ENCODE measurements at regions not wholly inside any gene's neighbourhood (a gene's known extent, or its start where the extent isn't known, plus 50 kb on each side); places are given as distances from the start of the nearest gene placed in this dataset.
A peak's percentile ranks its signal among the peaks of the same experiment; 100 is the strongest.

GRCh38 chr4:17385403-17385802 is 126.5 kb downstream of the QDPR start:
- no peak for DNase-seq (ENCODE audit: insufficient read length, low spot score)
- no peak for TF ChIP-seq POU2F2 (IDR thresholded peaks at IDR 0.05; ENCODE audit: low read depth, low read length)
- no peak for TF ChIP-seq POLR2AphosphoS5 (IDR thresholded peaks at IDR 0.05; ENCODE audit: low read depth, low read length)
- TF ChIP-seq TAF1 (IDR thresholded peaks at IDR 0.05; ENCODE audit: low read depth, low read length): no peak
- TF ChIP-seq PAX5 (IDR thresholded peaks at IDR 0.05; ENCODE audit: insufficient read depth, low read length, severe bottlenecking): no peak
- TF ChIP-seq POLR2A (IDR thresholded peaks at IDR 0.05; ENCODE audit: low read depth, low read length): no peak
- TF ChIP-seq SPI1 (IDR thresholded peaks at IDR 0.05; ENCODE audit: low read depth, low read length): no peak
- peak; percentile 45 for FAIRE-seq

- TF ChIP-seq POLR2AphosphoS5 (IDR thresholded peaks at IDR 0.05; ENCODE audit: low read depth, low read length) (no peak), TAF1 (IDR thresholded peaks at IDR 0.05; ENCODE audit: low read depth, low read length) (no peak), POLR2A (IDR thresholded peaks at IDR 0.05; ENCODE audit: low read depth, low read length) (no peak), POU2F2 (IDR thresholded peaks at IDR 0.05; ENCODE audit: low read depth, low read length) (no peak), SPI1 (IDR thresholded peaks at IDR 0.05; ENCODE audit: low read depth, low read length) (no peak), PAX5 (IDR thresholded peaks at IDR 0.05; ENCODE audit: insufficient read depth, low read length, severe bottlenecking) (no peak)
- FAIRE-seq (no peak), DNase-seq (ENCODE audit: insufficient read length, low spot score) (no peak)
These were observed 131.5 kb downstream of the QDPR start for GRCh38 chr4:17380347-17380746.

- no peak for FAIRE-seq
- no peak for DNase-seq (ENCODE audit: insufficient read length, low spot score)
- no peak for TF ChIP-seq TAF1 (IDR thresholded peaks at IDR 0.05; ENCODE audit: low read depth, low read length)
- no peak for TF ChIP-seq PAX5 (IDR thresholded peaks at IDR 0.05; ENCODE audit: insufficient read depth, low read length, severe bottlenecking)
- no peak for TF ChIP-seq POLR2AphosphoS5 (IDR thresholded peaks at IDR 0.05; ENCODE audit: low read depth, low read length)
- no peak for TF ChIP-seq POLR2A (IDR thresholded peaks at IDR 0.05; ENCODE audit: low read depth, low read length)
- TF ChIP-seq SPI1 (IDR thresholded peaks at IDR 0.05; ENCODE audit: low read depth, low read length): no peak
- no peak for TF ChIP-seq POU2F2 (IDR thresholded peaks at IDR 0.05; ENCODE audit: low read depth, low read length)
These were observed 135.7 kb downstream of the QDPR start for GRCh38 chr4:17376205-17376604.

GRCh38 chr4:17373666-17374065 is 138.2 kb downstream of the QDPR start:
- no peak for TF ChIP-seq POU2F2 (IDR thresholded peaks at IDR 0.05; ENCODE audit: low read depth, low read length)
- no peak for TF ChIP-seq SPI1 (IDR thresholded peaks at IDR 0.05; ENCODE audit: low read depth, low read length)
- TF ChIP-seq PAX5 (IDR thresholded peaks at IDR 0.05; ENCODE audit: insufficient read depth, low read length, severe bottlenecking): no peak
- no peak for TF ChIP-seq POLR2AphosphoS5 (IDR thresholded peaks at IDR 0.05; ENCODE audit: low read depth, low read length)
- TF ChIP-seq POLR2A (IDR thresholded peaks at IDR 0.05; ENCODE audit: low read depth, low read length): no peak
- TF ChIP-seq TAF1 (IDR thresholded peaks at IDR 0.05; ENCODE audit: low read depth, low read length): no peak
- DNase-seq (ENCODE audit: insufficient read length, low spot score) (no peak), FAIRE-seq (no peak)

- DNase-seq (ENCODE audit: insufficient read length, low spot score) (no peak), FAIRE-seq (no peak)
- TF ChIP-seq POLR2A (IDR thresholded peaks at IDR 0.05; ENCODE audit: low read depth, low read length): no peak
- TF ChIP-seq PAX5 (IDR thresholded peaks at IDR 0.05; ENCODE audit: insufficient read depth, low read length, severe bottlenecking): no peak
- no peak for TF ChIP-seq POU2F2 (IDR thresholded peaks at IDR 0.05; ENCODE audit: low read depth, low read length)
- TF ChIP-seq POLR2AphosphoS5 (IDR thresholded peaks at IDR 0.05; ENCODE audit: low read depth, low read length): no peak
- no peak for TF ChIP-seq SPI1 (IDR thresholded peaks at IDR 0.05; ENCODE audit: low read depth, low read length)
- TF ChIP-seq TAF1 (IDR thresholded peaks at IDR 0.05; ENCODE audit: low read depth, low read length): no peak
These were observed 141.1 kb downstream of the QDPR start for GRCh38 chr4:17370818-17371217.

GRCh38 chr4:17368408-17368807 is 143.5 kb downstream of the QDPR start:
- FAIRE-seq: no peak
- no peak for TF ChIP-seq TAF1 (IDR thresholded peaks at IDR 0.05; ENCODE audit: low read depth, low read length)
- no peak for TF ChIP-seq POLR2AphosphoS5 (IDR thresholded peaks at IDR 0.05; ENCODE audit: low read depth, low read length)
- no peak for TF ChIP-seq POLR2A (IDR thresholded peaks at IDR 0.05; ENCODE audit: low read depth, low read length)
- TF ChIP-seq PAX5 (IDR thresholded peaks at IDR 0.05; ENCODE audit: insufficient read depth, low read length, severe bottlenecking): no peak
- no peak for TF ChIP-seq SPI1 (IDR thresholded peaks at IDR 0.05; ENCODE audit: low read depth, low read length)
- no peak for TF ChIP-seq POU2F2 (IDR thresholded peaks at IDR 0.05; ENCODE audit: low read depth, low read length)
- DNase-seq (ENCODE audit: insufficient read length, low spot score): no peak

GRCh38 chr4:17367201-17367600 is 144.7 kb downstream of the QDPR start:
- no peak for FAIRE-seq
- TF ChIP-seq TAF1 (IDR thresholded peaks at IDR 0.05; ENCODE audit: low read depth, low read length) (no peak), POLR2A (IDR thresholded peaks at IDR 0.05; ENCODE audit: low read depth, low read length) (no peak), POU2F2 (IDR thresholded peaks at IDR 0.05; ENCODE audit: low read depth, low read length) (no peak), PAX5 (IDR thresholded peaks at IDR 0.05; ENCODE audit: insufficient read depth, low read length, severe bottlenecking) (no peak), POLR2AphosphoS5 (IDR thresholded peaks at IDR 0.05; ENCODE audit: low read depth, low read length) (no peak), SPI1 (IDR thresholded peaks at IDR 0.05; ENCODE audit: low read depth, low read length) (no peak)
- no peak for DNase-seq (ENCODE audit: insufficient read length, low spot score)

- TF ChIP-seq POLR2AphosphoS5 (IDR thresholded peaks at IDR 0.05; ENCODE audit: low read depth, low read length) (no peak), POU2F2 (IDR thresholded peaks at IDR 0.05; ENCODE audit: low read depth, low read length) (no peak), TAF1 (IDR thresholded peaks at IDR 0.05; ENCODE audit: low read depth, low read length) (no peak), SPI1 (IDR thresholded peaks at IDR 0.05; ENCODE audit: low read depth, low read length) (no peak), PAX5 (IDR thresholded peaks at IDR 0.05; ENCODE audit: insufficient read depth, low read length, severe bottlenecking) (no peak), POLR2A (IDR thresholded peaks at IDR 0.05; ENCODE audit: low read depth, low read length) (no peak)
- no peak for FAIRE-seq
- no peak for DNase-seq (ENCODE audit: insufficient read length, low spot score)
These were observed 145.4 kb downstream of the QDPR start for GRCh38 chr4:17366496-17366895.

- FAIRE-seq (no peak), DNase-seq (ENCODE audit: insufficient read length, low spot score) (no peak)
- TF ChIP-seq POLR2A (IDR thresholded peaks at IDR 0.05; ENCODE audit: low read depth, low read length): no peak
- no peak for TF ChIP-seq TAF1 (IDR thresholded peaks at IDR 0.05; ENCODE audit: low read depth, low read length)
- no peak for TF ChIP-seq POLR2AphosphoS5 (IDR thresholded peaks at IDR 0.05; ENCODE audit: low read depth, low read length)
- no peak for TF ChIP-seq POU2F2 (IDR thresholded peaks at IDR 0.05; ENCODE audit: low read depth, low read length)
- no peak for TF ChIP-seq SPI1 (IDR thresholded peaks at IDR 0.05; ENCODE audit: low read depth, low read length)
- TF ChIP-seq PAX5 (IDR thresholded peaks at IDR 0.05; ENCODE audit: insufficient read depth, low read length, severe bottlenecking): no peak
These were observed 149.5 kb downstream of the QDPR start for GRCh38 chr4:17362430-17362829.

- FAIRE-seq: no peak
These were observed 153.6 kb downstream of the QDPR start for GRCh38 chr4:17358241-17358640.

More at GRCh38 chr4:17358241-17358640, 153.6 kb downstream of the QDPR start:
- TF ChIP-seq PAX5 (IDR thresholded peaks at IDR 0.05; ENCODE audit: insufficient read depth, low read length, severe bottlenecking): no peak
- no peak for TF ChIP-seq POLR2A (IDR thresholded peaks at IDR 0.05; ENCODE audit: low read depth, low read length)
- TF ChIP-seq POU2F2 (IDR thresholded peaks at IDR 0.05; ENCODE audit: low read depth, low read length): no peak
- TF ChIP-seq POLR2AphosphoS5 (IDR thresholded peaks at IDR 0.05; ENCODE audit: low read depth, low read length): no peak
- no peak for TF ChIP-seq SPI1 (IDR thresholded peaks at IDR 0.05; ENCODE audit: low read depth, low read length)
- no peak for TF ChIP-seq TAF1 (IDR thresholded peaks at IDR 0.05; ENCODE audit: low read depth, low read length)
- no peak for DNase-seq (ENCODE audit: insufficient read length, low spot score)
